SK-N-SH (cell line): ENCODE measurements at regions not wholly inside any gene's neighbourhood (a gene's known extent, or its start where the extent isn't known, plus 50 kb on each side); places are given as distances from the start of the nearest gene placed in this dataset.

ENCODE experiments used
- CHD2 ChIP-seq: fragments of 150-350 bp; IDR thresholded peaks from 2 replicates; pipeline ENCODE4 v1.6.1; 2018; ENCODE audit warnings: low read length; ENCODE audit not compliant: partially characterized antibody
- ELF1 ChIP-seq: IDR thresholded peaks from 2 replicates; pipeline ENCODE4 v1.4.0; 2012
- EP300 ChIP-seq, 2 experiments: IDR thresholded peaks; 2 replicates each; pipeline versions ENCODE4 v1.4.0 to v1.6.1; 2012; ENCODE audit warnings: borderline replicate concordance in 1 of 2, low read depth in 1 of 2, low read length in 1 of 2
- FOXM1 ChIP-seq: IDR thresholded peaks from 2 replicates; pipeline ENCODE4 v1.4.0; 2012; ENCODE audit warnings: low read depth, mild to moderate bottlenecking
- POLR2AphosphoS5 ChIP-seq: IDR thresholded peaks from 2 replicates; pipeline ENCODE4 v1.6.1; 2012; ENCODE audit warnings: low read depth, low read length
- RFX5 ChIP-seq: IDR thresholded peaks from 2 replicates; pipeline ENCODE4 v1.6.1; 2012; ENCODE audit warnings: mild to moderate bottlenecking, improper control_type of control experiment, low read length
- SIN3A ChIP-seq: IDR thresholded peaks from 2 replicates; pipeline ENCODE4 v1.6.1; 2012; ENCODE audit warnings: low read depth, mild to moderate bottlenecking, low read length, moderate library complexity, borderline replicate concordance
- TEAD4 ChIP-seq: IDR thresholded peaks from 2 replicates; pipeline ENCODE4 v1.4.0; 2012; ENCODE audit warnings: mild to moderate bottlenecking, borderline replicate concordance; ENCODE audit not compliant: insufficient read depth
- YY1 ChIP-seq: IDR thresholded peaks from 2 replicates; pipeline ENCODE4 v1.4.0; 2012; ENCODE audit warnings: low read depth, mild to moderate bottlenecking
- TF ChIP-seq, protein P1 (sequence below): fragments of 200-600 bp; sonication (generic); IDR thresholded peaks from 2 replicates; pipeline ENCODE4 v1.6.1; 2017; ENCODE audit warnings: antibody characterized with exemption, mild to moderate bottlenecking, moderate library complexity

DNA sequence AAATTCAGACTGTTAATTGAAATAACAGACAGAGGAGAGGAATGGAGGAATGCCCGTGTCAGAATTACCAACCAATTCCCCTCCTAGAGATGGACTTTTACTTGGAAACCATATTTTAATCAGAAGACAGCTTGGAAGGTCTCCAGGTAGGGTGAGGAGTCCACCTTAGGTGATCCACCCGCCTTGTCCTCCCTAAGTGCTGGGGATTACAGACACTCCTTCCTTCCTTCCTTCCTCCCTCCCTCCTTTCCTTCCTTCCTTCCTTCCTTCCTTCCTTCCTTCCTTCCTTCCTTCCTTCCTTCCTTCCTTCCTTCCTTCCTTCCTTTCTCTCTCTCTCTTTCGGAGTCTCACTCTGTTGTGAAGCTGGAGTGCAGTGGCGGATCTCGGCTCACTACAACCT lies 328.0 kb downstream of the RAPGEF2 start:
- TF ChIP-seq, protein P1, sequence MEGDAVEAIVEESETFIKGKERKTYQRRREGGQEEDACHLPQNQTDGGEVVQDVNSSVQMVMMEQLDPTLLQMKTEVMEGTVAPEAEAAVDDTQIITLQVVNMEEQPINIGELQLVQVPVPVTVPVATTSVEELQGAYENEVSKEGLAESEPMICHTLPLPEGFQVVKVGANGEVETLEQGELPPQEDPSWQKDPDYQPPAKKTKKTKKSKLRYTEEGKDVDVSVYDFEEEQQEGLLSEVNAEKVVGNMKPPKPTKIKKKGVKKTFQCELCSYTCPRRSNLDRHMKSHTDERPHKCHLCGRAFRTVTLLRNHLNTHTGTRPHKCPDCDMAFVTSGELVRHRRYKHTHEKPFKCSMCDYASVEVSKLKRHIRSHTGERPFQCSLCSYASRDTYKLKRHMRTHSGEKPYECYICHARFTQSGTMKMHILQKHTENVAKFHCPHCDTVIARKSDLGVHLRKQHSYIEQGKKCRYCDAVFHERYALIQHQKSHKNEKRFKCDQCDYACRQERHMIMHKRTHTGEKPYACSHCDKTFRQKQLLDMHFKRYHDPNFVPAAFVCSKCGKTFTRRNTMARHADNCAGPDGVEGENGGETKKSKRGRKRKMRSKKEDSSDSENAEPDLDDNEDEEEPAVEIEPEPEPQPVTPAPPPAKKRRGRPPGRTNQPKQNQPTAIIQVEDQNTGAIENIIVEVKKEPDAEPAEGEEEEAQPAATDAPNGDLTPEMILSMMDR, result no peak
- TF ChIP-seq POLR2AphosphoS5 (no peak), RFX5 (no peak), YY1 (no peak), CHD2 (no peak), TEAD4 (no peak), FOXM1 (no peak), SIN3A (no peak), ELF1 (no peak), EP300 (IDR thresholded peaks at IDR 0.05; ENCODE audit: borderline replicate concordance in 1 of 2, low read depth in 1 of 2, low read length in 1 of 2) (no peak)
